Activated naive CD4-positive, alpha-beta T cell treated with anti-CD3 and anti-CD28 coated beads for 36 hours (primary cell): ENCODE measurements at regions not wholly inside any gene's neighbourhood (a gene's known extent, or its start where the extent isn't known, plus 50 kb on each side); places are given as distances from the start of the nearest gene placed in this dataset.

ENCODE experiments used
- CTCF ChIA-PET: fragments of 350-600 bp; sonication (Branson Sonifier 250); formaldehyde crosslinking; loops from one replicate; lab custom pipeline; 2021; ENCODE audit warnings: antibody characterized with exemption; lab: Charles Lee
- DNase-seq: peaks from one replicate; pipeline ENCODE4 v3.0.0-alpha.2; 2020
- H3K27ac Mint-ChIP-seq: one replicate; pipeline ENCODE4 v1.8.0; 2021; ENCODE audit warnings: mild to moderate bottlenecking, mixed read lengths
- H3K27me3 Mint-ChIP-seq: one replicate; pipeline ENCODE4 v1.8.0; 2021; ENCODE audit warnings: low read depth, mixed read lengths
- H3K36me3 Mint-ChIP-seq: one replicate; pipeline ENCODE4 v1.8.0; 2021; ENCODE audit warnings: low read depth, mixed read lengths
- H3K4me1 Mint-ChIP-seq: one replicate; pipeline ENCODE4 v1.8.0; 2021; ENCODE audit warnings: low read depth, mixed read lengths
- H3K4me3 Mint-ChIP-seq: one replicate; pipeline ENCODE4 v1.8.0; 2021; ENCODE audit warnings: mild to moderate bottlenecking, moderate library complexity, mixed read lengths
- H3K9me3 Mint-ChIP-seq: one replicate; pipeline ENCODE4 v1.8.0; 2021; ENCODE audit warnings: mixed read lengths
- intact Hi-C: fragments of 100-400 bp; cut with micrococcal nuclease; formaldehyde crosslinking; loops from one replicate; pipeline ENCODE4 v1.15.1; 2023

DNA sequence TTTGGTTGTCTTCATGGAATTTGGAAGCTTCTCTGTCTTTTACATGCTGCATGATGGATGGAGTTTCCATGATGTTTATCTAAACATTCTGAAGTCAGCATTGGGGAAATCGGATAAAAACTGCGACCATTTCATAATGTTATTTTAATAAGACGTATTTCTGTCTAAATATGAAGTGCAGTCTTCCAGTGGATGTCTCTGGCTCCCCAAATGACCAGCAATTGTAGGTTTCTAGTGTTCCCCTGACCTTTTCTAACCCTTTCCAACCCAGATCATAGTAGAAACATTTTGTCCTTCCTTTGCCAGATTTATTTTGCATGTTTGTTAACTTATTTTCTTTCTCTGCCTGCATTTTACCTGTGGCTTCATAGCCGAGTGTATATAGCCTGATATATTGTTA, 559.3 kb downstream of the ADCYAP1 start:
- intact Hi-C loops, result no loop called here
- no peaks in the 10 kb centered on the region for H3K27me3 Mint-ChIP-seq
- H3K4me3 Mint-ChIP-seq, result no peak overlapping the region
- no peaks in the 10 kb centered on the region for H3K4me1 Mint-ChIP-seq
- CTCF ChIA-PET, result no interaction called here
- no peak for DNase-seq
- H3K27ac Mint-ChIP-seq, result no peak overlapping the region
- no peaks in the 10 kb centered on the region for H3K36me3 Mint-ChIP-seq
- H3K9me3 Mint-ChIP-seq, result peaks cover 4% of the 10 kb centered on the region

DNA sequence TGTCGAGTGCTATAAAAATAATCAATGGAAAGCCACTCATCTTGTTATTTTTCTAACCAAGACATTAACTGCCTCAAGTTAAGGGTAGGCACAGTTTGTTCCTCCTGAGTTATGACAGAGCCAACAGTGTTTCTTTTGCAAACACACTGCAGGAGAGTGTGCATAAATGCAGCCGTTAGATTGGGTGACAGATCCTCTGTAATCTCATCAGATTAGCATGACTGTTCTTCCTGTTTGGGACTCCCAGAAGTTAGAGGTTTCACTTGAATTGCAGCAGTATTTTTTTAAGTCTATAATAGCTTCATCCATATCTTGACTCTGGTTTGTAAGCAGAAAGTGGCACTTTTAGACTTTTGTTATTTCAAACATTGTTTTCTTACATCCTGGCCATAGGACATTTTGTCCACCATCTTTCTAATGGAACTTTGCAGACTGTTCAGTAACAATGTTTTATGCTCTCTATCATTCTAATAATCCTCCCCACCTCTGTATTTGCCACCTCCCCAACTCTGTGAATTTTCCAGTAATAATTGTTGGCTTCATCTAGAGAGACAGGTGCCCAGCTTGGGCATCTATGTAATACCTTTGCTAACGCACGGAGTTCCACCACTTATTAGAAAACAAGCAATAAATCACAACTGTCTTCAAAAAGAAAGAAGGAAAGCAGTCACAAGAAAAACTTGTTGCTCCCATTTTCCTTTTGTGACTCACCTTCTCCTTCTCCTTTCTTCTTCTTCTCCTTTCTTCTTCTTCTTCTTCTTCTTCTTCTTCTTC, 560.0 kb downstream of the ADCYAP1 start:
- DNase-seq, result no peak
- CTCF ChIA-PET, result no interaction called here
- intact Hi-C loops, result no loop called here
- Mint-ChIP-seq H3K27me3 (no peaks in the 10 kb centered on the region), H3K27ac (no peak overlapping the region), H3K4me1 (no peaks in the 10 kb centered on the region), H3K36me3 (no peaks in the 10 kb centered on the region), H3K9me3 (peaks cover 2% of the 10 kb centered on the region), H3K4me3 (no peak overlapping the region)

DNA sequence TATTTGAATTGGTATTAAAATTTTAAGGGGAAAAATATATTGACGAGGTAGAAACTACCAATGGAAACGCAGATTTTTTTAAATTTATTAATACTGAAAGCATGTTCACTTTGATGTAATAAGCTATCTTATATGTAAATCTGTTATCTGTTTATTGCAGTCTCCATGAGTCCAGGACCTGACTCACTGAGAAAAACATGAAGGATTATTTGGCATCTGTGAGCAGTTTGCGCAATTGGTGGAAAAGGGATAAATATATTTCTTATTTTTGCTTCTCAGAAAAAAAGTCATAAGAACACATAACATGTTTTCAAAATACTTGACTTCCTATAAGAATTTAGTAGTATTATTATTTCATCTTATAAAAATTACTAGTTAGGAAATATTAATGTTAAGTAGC, 561.4 kb downstream of the ADCYAP1 start:
- H3K9me3 Mint-ChIP-seq, result peaks cover 2% of the 10 kb centered on the region
- no peaks in the 10 kb centered on the region for H3K36me3 Mint-ChIP-seq
- no peak overlapping the region for H3K4me3 Mint-ChIP-seq
- CTCF ChIA-PET, result no interaction called here
- H3K27ac Mint-ChIP-seq, result no peak overlapping the region
- intact Hi-C loops, result no loop called here
- no peak for DNase-seq
- no peaks in the 10 kb centered on the region for H3K4me1 Mint-ChIP-seq
- H3K27me3 Mint-ChIP-seq, result no peaks in the 10 kb centered on the region

DNA sequence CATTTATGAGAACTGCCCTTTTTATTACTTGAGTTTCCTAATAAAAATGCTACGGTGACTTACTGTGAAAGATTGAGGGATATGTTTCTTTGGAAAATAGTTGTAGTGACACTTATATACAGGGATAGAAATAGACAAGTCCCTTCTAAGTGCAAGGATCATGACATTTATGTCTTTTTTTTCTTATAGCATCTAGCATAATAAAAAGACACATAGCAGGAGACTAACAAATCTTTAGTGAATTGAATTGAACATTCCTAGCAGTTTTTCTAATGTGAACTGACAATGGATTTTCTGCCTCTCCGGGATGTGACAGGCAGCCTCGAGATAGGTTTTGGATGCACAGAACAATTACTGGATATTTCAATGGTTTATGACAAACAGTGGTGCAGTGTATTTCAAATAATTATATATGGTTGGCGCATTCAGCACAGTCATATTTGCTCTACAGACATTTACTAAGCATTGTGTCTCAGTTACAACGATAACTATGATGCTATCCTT, 562.8 kb downstream of the ADCYAP1 start:
- H3K36me3 Mint-ChIP-seq, result no peaks in the 10 kb centered on the region
- CTCF ChIA-PET, result no interaction called here
- H3K27me3 Mint-ChIP-seq, result no peaks in the 10 kb centered on the region
- no peaks in the 10 kb centered on the region for H3K4me1 Mint-ChIP-seq
- no peak overlapping the region for H3K4me3 Mint-ChIP-seq
- intact Hi-C loops, result no loop called here
- peaks cover 2% of the 10 kb centered on the region for H3K9me3 Mint-ChIP-seq
- DNase-seq, result no peak
- no peak overlapping the region for H3K27ac Mint-ChIP-seq

DNA sequence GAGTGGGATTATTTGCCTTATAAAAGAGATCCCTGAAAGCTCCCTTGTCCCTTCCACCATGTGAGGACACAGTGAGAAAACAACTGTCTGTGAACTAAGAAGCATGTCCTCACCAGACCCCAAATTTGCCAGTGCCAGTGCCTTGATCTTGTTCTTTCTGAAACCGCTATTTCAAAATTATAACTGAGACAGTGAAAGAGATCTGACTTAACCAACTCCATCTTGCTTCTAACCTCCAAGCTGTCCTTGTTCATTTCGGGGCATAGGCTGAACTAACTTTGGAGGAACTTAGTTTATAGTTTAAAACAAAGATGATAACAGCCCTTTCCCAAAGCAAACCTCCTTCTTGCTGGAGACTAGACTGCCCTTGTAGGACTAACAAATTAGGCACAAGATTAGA, 563.9 kb downstream of the ADCYAP1 start:
- no peaks in the 10 kb centered on the region for H3K36me3 Mint-ChIP-seq
- no peaks in the 10 kb centered on the region for H3K27me3 Mint-ChIP-seq
- CTCF ChIA-PET, result no interaction called here
- no peak overlapping the region for H3K4me3 Mint-ChIP-seq
- no peak for DNase-seq
- H3K4me1 Mint-ChIP-seq, result no peaks in the 10 kb centered on the region
- intact Hi-C loops, result no loop called here
- no peak overlapping the region for H3K27ac Mint-ChIP-seq
- peaks cover 2% of the 10 kb centered on the region for H3K9me3 Mint-ChIP-seq

DNA sequence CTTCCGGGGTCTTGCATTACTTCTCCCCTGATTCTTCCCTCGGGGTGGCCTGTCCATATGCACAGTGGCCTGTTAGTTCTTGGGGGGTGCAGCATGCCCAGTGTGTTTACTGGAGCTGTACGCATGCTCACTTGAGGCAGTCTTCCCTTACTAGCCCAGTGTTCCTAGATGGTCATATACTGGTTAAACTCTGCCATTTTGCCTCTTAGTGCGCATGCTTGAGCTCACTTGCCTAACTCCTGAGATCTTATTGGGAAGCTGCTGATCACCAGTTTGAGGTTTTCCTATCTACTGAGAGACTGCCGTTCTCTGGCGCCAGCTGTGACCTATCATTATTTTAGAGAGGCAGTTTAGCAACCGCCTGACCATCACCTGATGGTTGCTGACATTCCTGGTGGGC, 571.2 kb downstream of the ADCYAP1 start:
- intact Hi-C loops, result no loop called here
- no peaks in the 10 kb centered on the region for H3K27me3 Mint-ChIP-seq
- no peaks in the 10 kb centered on the region for H3K36me3 Mint-ChIP-seq
- DNase-seq, result no peak
- H3K9me3 Mint-ChIP-seq, result no peaks in the 10 kb centered on the region
- H3K4me3 Mint-ChIP-seq, result no peak overlapping the region
- CTCF ChIA-PET, result no interaction called here
- no peaks in the 10 kb centered on the region for H3K4me1 Mint-ChIP-seq
- H3K27ac Mint-ChIP-seq, result no peak overlapping the region

DNA sequence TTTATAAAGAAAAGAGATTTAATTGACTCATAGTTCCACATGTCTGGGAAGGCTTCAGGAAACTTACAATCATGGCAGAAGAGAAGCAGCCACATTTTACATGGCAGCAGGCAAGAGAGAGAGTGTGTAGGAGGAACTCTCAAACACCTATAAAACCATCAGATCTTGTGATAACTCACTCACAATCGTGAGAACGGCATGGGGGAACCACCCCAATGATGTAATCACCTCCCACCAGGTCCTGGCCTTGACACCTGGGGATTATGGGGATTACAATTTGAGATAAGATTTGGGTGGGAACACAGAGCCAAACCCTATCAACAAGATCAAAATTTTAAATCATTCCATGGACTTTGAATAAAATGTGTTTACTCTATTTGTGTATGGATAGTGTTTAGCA, 575.6 kb downstream of the ADCYAP1 start:
- no peak overlapping the region for H3K4me3 Mint-ChIP-seq
- H3K36me3 Mint-ChIP-seq, result no peaks in the 10 kb centered on the region
- H3K27me3 Mint-ChIP-seq, result no peaks in the 10 kb centered on the region
- CTCF ChIA-PET, result no interaction called here
- no peak overlapping the region for H3K27ac Mint-ChIP-seq
- no peaks in the 10 kb centered on the region for H3K4me1 Mint-ChIP-seq
- H3K9me3 Mint-ChIP-seq, result no peaks in the 10 kb centered on the region
- intact Hi-C loops, result no loop called here
- no peak for DNase-seq

DNA sequence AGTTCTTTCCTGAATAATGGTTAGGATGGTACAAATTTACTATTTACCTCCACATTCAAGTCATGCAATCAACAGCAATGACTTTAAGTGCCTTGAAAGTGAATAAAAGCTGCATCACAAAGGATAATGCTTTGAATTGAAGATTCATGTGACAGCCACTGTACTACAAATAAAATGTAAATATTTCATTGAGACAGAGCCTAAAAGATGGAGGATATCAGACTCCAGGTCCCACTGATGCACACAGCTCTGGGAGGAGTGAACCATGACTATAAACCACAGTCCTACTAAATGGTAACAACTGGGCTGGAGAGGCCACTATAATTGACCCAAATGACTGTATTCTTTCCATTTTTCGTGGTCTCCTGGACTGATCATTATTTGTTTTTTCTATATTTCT, 576.9 kb downstream of the ADCYAP1 start:
- intact Hi-C loops, result no loop called here
- DNase-seq, result no peak
- H3K4me1 Mint-ChIP-seq, result no peaks in the 10 kb centered on the region
- no peak overlapping the region for H3K27ac Mint-ChIP-seq
- H3K36me3 Mint-ChIP-seq, result no peaks in the 10 kb centered on the region
- CTCF ChIA-PET, result no interaction called here
- no peaks in the 10 kb centered on the region for H3K27me3 Mint-ChIP-seq
- no peak overlapping the region for H3K4me3 Mint-ChIP-seq
- no peaks in the 10 kb centered on the region for H3K9me3 Mint-ChIP-seq

DNA sequence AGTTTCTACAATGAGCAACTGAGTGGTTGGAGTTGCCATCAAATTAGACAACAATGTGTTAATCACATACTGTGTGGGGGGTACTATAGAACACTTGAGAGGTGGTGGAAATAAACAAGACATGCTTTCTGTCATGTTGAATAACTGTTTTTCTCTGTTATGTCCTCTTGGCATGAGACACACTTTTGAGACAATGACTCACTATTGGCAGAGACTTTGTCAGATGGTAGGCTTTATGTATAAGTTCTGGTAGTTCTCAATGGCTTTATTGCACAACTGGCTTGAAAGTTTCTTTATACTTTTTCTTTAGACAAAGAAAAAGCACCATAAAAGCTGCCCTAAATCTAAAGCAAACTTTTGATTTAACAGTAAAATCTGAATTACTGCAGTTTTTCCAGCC, 578.7 kb downstream of the ADCYAP1 start:
- CTCF ChIA-PET, result no interaction called here
- Mint-ChIP-seq H3K9me3 (no peaks in the 10 kb centered on the region), H3K27me3 (no peaks in the 10 kb centered on the region), H3K4me1 (no peaks in the 10 kb centered on the region), H3K36me3 (no peaks in the 10 kb centered on the region), H3K4me3 (no peak overlapping the region), H3K27ac (no peak overlapping the region)
- intact Hi-C loops, result no loop called here
- DNase-seq, result no peak

DNA sequence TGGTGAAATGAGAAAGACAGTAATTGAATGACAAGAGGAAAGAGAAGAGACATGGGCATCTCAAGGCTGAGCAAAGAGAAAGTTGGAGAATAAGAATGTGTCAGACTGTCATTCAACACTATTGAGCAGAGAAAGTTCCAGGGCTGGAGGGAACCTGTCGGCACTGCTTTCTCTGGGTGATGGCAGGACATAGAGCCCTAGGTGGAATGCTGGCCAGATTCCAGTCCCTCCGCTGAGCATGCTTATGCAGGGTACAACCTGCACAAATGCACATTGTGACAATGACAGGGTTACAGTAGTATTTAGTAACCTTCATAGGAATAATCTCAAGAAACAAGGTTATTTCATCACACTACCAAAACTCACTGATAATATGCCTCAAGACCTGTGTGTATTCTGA, 582.8 kb downstream of the ADCYAP1 start:
- Mint-ChIP-seq H3K27ac (no peak overlapping the region), H3K4me1 (no peaks in the 10 kb centered on the region), H3K9me3 (no peaks in the 10 kb centered on the region), H3K4me3 (no peak overlapping the region), H3K27me3 (no peaks in the 10 kb centered on the region), H3K36me3 (no peaks in the 10 kb centered on the region)
- no peak for DNase-seq
- intact Hi-C loops, result no loop called here
- CTCF ChIA-PET, result no interaction called here

DNA sequence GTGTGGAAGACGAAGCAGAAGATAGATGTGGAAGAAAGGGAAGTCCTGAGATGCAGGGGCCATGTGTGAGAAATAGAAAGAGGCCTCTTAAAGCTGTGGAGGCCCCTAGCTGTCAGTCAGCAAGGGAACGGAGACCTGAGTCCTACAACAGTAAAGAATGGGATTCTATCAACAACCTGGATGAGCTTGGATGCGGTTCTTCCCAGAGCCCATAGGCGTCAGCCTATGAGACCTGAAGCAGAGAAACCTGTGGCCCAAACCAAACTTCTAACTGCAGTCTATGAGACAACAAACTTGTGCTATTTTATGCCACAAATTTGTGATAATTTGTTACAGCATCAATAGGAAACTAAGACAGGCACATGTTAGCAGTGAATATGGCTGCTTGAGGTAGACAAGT, 583.7 kb downstream of the ADCYAP1 start:
- H3K27me3 Mint-ChIP-seq, result no peaks in the 10 kb centered on the region
- intact Hi-C loops, result no loop called here

DNA sequence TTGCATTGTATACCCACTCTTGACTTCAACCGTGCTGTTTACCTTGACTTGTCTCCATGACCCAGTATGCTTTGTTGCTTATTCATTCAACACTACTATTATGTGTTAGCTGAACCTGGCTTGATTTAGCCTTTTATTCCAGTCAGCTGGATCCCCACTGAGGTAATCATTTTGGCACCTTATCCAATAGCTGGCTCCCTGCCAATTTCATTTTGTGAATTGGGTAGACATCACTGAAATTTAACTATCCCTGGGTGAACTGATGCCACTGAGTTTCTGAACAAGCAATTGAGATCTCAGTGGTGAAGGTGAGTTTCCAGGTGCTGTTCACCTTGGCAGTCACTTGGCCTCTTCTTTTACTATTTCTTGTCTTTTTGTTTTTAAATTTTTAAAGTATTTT, 584.3 kb downstream of the ADCYAP1 start:
- no peak for DNase-seq
- H3K4me3 Mint-ChIP-seq, result no peak overlapping the region
- CTCF ChIA-PET, result no interaction called here
- H3K4me1 Mint-ChIP-seq, result no peaks in the 10 kb centered on the region
- H3K9me3 Mint-ChIP-seq, result no peaks in the 10 kb centered on the region
- intact Hi-C loops, result no loop called here
- no peaks in the 10 kb centered on the region for H3K27me3 Mint-ChIP-seq
- no peaks in the 10 kb centered on the region for H3K36me3 Mint-ChIP-seq
- no peak overlapping the region for H3K27ac Mint-ChIP-seq

More for the DNA sequence above, 583.7 kb downstream of the ADCYAP1 start:
- Mint-ChIP-seq H3K27ac (no peak overlapping the region), H3K4me3 (no peak overlapping the region), H3K36me3 (no peaks in the 10 kb centered on the region), H3K4me1 (no peaks in the 10 kb centered on the region), H3K9me3 (no peaks in the 10 kb centered on the region)
- no peak for DNase-seq
- CTCF ChIA-PET, result no interaction called here

DNA sequence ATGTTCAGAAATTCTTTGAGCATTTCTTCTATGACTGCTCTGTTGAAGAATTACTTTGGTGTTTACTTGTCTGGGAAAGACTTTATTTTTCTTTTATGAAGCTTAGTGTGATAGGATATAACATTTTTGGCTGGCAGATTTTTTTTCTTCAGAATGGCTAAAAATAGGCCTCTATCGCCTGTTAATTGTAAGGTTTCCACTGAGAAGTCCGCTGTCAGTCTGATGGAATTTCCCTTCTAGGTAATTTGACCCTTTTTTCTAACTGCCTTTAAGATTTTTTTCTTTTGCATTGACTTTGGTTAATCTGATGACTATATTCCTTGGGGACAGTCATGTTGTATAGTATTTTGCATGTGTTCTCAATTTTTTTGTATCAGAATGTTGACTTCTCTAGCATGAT, 590.7 kb downstream of the ADCYAP1 start:
- DNase-seq, result no peak
- intact Hi-C loops, result no loop called here
- H3K4me3 Mint-ChIP-seq, result no peak overlapping the region
- no peaks in the 10 kb centered on the region for H3K4me1 Mint-ChIP-seq
- no peaks in the 10 kb centered on the region for H3K36me3 Mint-ChIP-seq
- CTCF ChIA-PET, result no interaction called here
- H3K27ac Mint-ChIP-seq, result no peak overlapping the region
- H3K9me3 Mint-ChIP-seq, result peaks cover 2% of the 10 kb centered on the region
- no peaks in the 10 kb centered on the region for H3K27me3 Mint-ChIP-seq
